Natural killer cell (primary cell): ENCODE measurements at regions not wholly inside any gene's neighbourhood (a gene's known extent, or its start where the extent isn't known, plus 50 kb on each side); places are given as distances from the start of the nearest gene placed in this dataset.

Experiments used
- ATAC-seq, 3 donors: fragments of 150-1000 bp in 2 of 3; fragments of 200-7000 bp in 1 of 3; cut with Tn5 transposase; 1 replicate in 1 of 3; 2 replicates in 2 of 3; pipeline ENCODE4 v1.10.0; 2021; ENCODE audit warnings: mild to moderate bottlenecking in 2 of 3, moderate library complexity in 2 of 3
- DNase-seq, 2 donors: peaks; one replicate each; pipeline versions ENCODE4 v3.0.0 to v3.0.0-alpha.2; 2013 to 2021; ENCODE audit warnings: mixed read lengths in 1 of 2
- H3K27ac ChIP-seq: one replicate; pipeline ENCODE4 v1.5.1; 2013; ENCODE audit warnings: mild to moderate bottlenecking, low read length
- H3K27me3 ChIP-seq: one replicate; pipeline ENCODE4 v1.6.1; 2013; ENCODE audit warnings: low read length; ENCODE audit not compliant: control insufficient read depth, insufficient read depth
- H3K36me3 ChIP-seq: one replicate; pipeline ENCODE4 v1.6.1; 2013; ENCODE audit warnings: low read length; ENCODE audit not compliant: control insufficient read depth, insufficient read depth
- H3K4me1 ChIP-seq: one replicate; pipeline ENCODE4 v1.6.1; 2013; ENCODE audit warnings: low read length; ENCODE audit not compliant: control insufficient read depth, insufficient read depth
- H3K4me3 ChIP-seq: one replicate; pipeline ENCODE4 v1.5.1; 2013; ENCODE audit warnings: low read length
- H3K9me3 ChIP-seq: one replicate; pipeline ENCODE4 v1.6.1; 2013; ENCODE audit warnings: low read length; ENCODE audit not compliant: control insufficient read depth, insufficient read depth
- H3K27ac Mint-ChIP-seq, 2 donors: one replicate each; pipeline ENCODE4 v1.8.0; 2022; ENCODE audit warnings: mild to moderate bottlenecking in 2 of 2, mixed read lengths in 2 of 2, moderate library complexity in 1 of 2
- H3K27me3 Mint-ChIP-seq, 2 donors: one replicate each; pipeline ENCODE4 v1.8.0; 2022; ENCODE audit warnings: low read depth in 2 of 2, mixed read lengths in 2 of 2
- H3K36me3 Mint-ChIP-seq: one replicate; pipeline ENCODE4 v1.8.0; 2022; ENCODE audit warnings: mixed read lengths
- H3K4me1 Mint-ChIP-seq, 2 donors: one replicate each; pipeline ENCODE4 v1.8.0; 2022; ENCODE audit warnings: mixed read lengths in 2 of 2
- H3K4me3 Mint-ChIP-seq: one replicate; pipeline ENCODE4 v1.8.0; 2022; ENCODE audit warnings: mild to moderate bottlenecking, moderate library complexity, mixed read lengths
- H3K9me3 Mint-ChIP-seq, 2 donors: one replicate each; pipeline ENCODE4 v1.8.0; 2022; ENCODE audit warnings: mixed read lengths in 2 of 2
- WGBS: methylation state at CpG from one replicate; pipeline ENCODE4 v1.1.7; 2013; ENCODE audit warnings: missing lambda C conversion rate; ENCODE audit not compliant: insufficient coverage; 5-methylcytosine and 5-hydroxymethylcytosine counted together
- intact Hi-C: fragments of 100-400 bp; cut with micrococcal nuclease; formaldehyde crosslinking; loops from one replicate; pipeline ENCODE4 v1.14.2; 2022
- TF ChIP-seq, protein P1 (sequence below): fragments of 200-600 bp; IDR thresholded peaks from one replicate; pipeline ENCODE4 v1.8.0; 2022; ENCODE audit warnings: antibody characterized with exemption

DNA sequence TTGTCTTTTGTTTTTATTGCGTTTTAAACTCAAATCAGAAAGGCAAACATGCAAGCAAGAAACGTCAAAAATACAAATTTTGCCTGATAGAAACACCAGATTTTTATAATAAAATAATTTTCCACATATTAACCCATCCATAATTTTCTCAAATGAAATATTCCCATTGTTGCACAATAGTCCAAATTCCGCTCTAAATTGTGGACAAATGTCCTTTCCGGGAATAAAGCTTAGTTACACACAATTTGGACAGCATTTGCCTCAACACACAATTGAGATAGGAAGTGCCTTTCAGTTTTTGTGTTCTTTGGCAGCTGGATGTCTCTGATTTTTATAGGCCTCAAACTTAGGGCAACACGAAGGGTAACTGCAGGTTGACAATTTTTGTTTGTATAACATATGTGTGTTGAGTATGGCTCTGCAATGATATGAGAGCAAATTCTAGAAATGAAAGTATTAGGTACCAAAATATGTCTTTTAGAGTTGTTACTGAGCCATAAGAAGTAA lies 105.8 kb downstream of the DIO2 start:
- H3K4me1 ChIP-seq = no peaks in the 10 kb centered on the region
- no peak overlapping the region for H3K27ac ChIP-seq
- DNase-seq (no peak), ATAC-seq (no peak)
- Mint-ChIP-seq H3K27ac (no peak overlapping the region), H3K4me3 (no peak overlapping the region), H3K4me1 (no peaks in the 10 kb centered on the region), H3K27me3 (no peaks in the 10 kb centered on the region), H3K36me3 (peaks cover 6% of the 10 kb centered on the region), H3K9me3 (peaks cover 10 to 14% of the 10 kb centered on the region in 2 donors)
- H3K27me3 ChIP-seq = no peaks in the 10 kb centered on the region
- TF ChIP-seq, protein P1, sequence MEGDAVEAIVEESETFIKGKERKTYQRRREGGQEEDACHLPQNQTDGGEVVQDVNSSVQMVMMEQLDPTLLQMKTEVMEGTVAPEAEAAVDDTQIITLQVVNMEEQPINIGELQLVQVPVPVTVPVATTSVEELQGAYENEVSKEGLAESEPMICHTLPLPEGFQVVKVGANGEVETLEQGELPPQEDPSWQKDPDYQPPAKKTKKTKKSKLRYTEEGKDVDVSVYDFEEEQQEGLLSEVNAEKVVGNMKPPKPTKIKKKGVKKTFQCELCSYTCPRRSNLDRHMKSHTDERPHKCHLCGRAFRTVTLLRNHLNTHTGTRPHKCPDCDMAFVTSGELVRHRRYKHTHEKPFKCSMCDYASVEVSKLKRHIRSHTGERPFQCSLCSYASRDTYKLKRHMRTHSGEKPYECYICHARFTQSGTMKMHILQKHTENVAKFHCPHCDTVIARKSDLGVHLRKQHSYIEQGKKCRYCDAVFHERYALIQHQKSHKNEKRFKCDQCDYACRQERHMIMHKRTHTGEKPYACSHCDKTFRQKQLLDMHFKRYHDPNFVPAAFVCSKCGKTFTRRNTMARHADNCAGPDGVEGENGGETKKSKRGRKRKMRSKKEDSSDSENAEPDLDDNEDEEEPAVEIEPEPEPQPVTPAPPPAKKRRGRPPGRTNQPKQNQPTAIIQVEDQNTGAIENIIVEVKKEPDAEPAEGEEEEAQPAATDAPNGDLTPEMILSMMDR = no peak
- WGBS = 76% methylated on average over 5 of the region's 5 CpGs
- intact Hi-C loops = no loop called here
- H3K4me3 ChIP-seq = no peak overlapping the region
- H3K36me3 ChIP-seq = no peaks in the 10 kb centered on the region
- H3K9me3 ChIP-seq = no peaks in the 10 kb centered on the region

DNA sequence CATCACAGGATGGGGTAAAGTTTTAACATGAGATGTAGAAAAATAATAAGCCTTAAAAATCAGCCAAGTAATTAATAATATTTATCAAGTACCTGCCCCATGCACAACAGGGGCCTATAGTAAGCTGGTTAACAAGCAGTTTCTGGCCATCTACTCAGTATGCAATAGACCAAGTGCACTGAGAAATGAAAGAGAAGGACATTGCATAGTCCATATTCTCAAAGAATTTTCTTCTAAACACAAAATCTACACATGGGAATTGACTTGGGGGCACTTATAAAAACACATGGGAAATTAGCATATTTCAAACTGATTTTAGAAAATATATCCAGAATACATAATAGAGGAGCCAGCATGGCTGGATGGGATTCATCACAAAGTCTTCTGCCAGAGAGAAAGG lies 109.5 kb downstream of the DIO2 start:
- Mint-ChIP-seq H3K4me1 (no peaks in the 10 kb centered on the region), H3K4me3 (no peak overlapping the region), H3K36me3 (no peaks in the 10 kb centered on the region), H3K27ac (no peak overlapping the region), H3K9me3 (peaks cover 5 to 7% of the 10 kb centered on the region in 2 donors), H3K27me3 (no peaks in the 10 kb centered on the region)
- H3K4me1 ChIP-seq = no peaks in the 10 kb centered on the region
- DNase-seq = no peak
- no peak overlapping the region for H3K27ac ChIP-seq
- ATAC-seq = no peak
- H3K9me3 ChIP-seq = no peaks in the 10 kb centered on the region
- H3K36me3 ChIP-seq = no peaks in the 10 kb centered on the region
- intact Hi-C loops = no loop called here
- no peak overlapping the region for H3K4me3 ChIP-seq
- TF ChIP-seq, protein P1 = no peak
- H3K27me3 ChIP-seq = no peaks in the 10 kb centered on the region

DNA sequence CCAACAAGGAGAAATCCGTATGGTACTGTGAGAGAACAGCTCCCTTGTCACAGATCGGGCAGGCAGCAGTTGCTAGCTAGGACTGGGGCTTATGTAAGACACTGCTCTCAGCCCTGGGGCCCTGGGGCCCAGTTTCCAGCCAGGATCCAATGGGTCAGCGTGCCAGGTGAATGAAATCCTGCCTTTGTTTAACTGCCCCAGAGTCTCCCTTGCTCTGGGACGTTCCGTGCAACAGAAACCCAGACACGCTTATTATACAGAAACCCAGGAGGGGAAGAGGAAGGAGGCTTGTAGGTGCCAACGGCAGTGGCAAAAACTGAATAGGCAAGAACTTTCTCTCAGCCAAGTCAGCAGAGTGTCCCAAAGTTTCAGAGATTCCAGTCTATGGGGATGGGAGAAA lies 110.6 kb downstream of the DIO2 start:
- intact Hi-C loops = no loop called here
- TF ChIP-seq, protein P1 = no peak
- Mint-ChIP-seq H3K9me3 (peaks cover 2 to 3% of the 10 kb centered on the region in 2 donors), H3K27me3 (no peaks in the 10 kb centered on the region), H3K27ac (no peak overlapping the region), H3K4me1 (no peaks in the 10 kb centered on the region), H3K4me3 (no peak overlapping the region), H3K36me3 (no peaks in the 10 kb centered on the region)
- H3K27me3 ChIP-seq = no peaks in the 10 kb centered on the region
- DNase-seq = no peak
- no peak overlapping the region for H3K27ac ChIP-seq
- H3K36me3 ChIP-seq = no peaks in the 10 kb centered on the region
- no peaks in the 10 kb centered on the region for H3K9me3 ChIP-seq
- H3K4me3 ChIP-seq = no peak overlapping the region
- 81% methylated on average over 7 of the region's 7 CpGs for WGBS
- H3K4me1 ChIP-seq = no peaks in the 10 kb centered on the region
- no peak for ATAC-seq

DNA sequence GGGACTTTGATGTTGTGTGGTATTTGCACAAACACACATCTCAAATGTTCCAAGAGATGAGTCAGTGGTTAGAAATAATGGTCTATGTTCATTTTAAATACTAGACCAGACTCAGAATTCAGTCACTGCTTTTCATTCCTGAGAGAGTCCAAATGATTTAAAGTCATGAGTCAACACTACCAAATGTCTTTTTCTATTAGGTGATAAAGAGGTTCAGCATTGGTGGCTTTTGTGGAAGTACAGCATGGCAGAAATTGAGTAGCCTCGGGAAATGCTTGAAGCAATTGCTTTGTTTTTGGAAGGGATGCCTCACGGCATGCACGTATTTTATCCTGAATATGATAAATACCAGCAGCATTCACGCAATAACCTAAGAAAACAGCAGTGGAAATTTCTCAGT lies 115.7 kb downstream of the DIO2 start:
- Mint-ChIP-seq H3K9me3 (no peaks in the 10 kb centered on the region), H3K4me1 (no peaks in the 10 kb centered on the region), H3K27ac (no peak overlapping the region), H3K4me3 (no peak overlapping the region), H3K27me3 (no peaks in the 10 kb centered on the region), H3K36me3 (no peaks in the 10 kb centered on the region)
- DNase-seq = no peak
- Histone ChIP-seq H3K27ac (no peak overlapping the region), H3K36me3 (no peaks in the 10 kb centered on the region), H3K4me3 (no peak overlapping the region), H3K9me3 (no peaks in the 10 kb centered on the region), H3K4me1 (no peaks in the 10 kb centered on the region), H3K27me3 (no peaks in the 10 kb centered on the region)
- no peak for ATAC-seq
- TF ChIP-seq, protein P1 = no peak
- intact Hi-C loops = no loop called here
- WGBS = 97% methylated on average over 4 of the region's 4 CpGs
